BLaER1 treated with 17β-estradiol and CSF1 and Interleukin-3, amounts not matched to agents 10 nM and 100 nM (cell line): ENCODE measurements at regions not wholly inside any gene's neighbourhood (a gene's known extent, or its start where the extent isn't known, plus 50 kb on each side); places are given as distances from the start of the nearest gene placed in this dataset.

Experiments
- H3K27ac ChIP-seq, 11 experiments: shearing (Covaris generic); formaldehyde crosslinking; 2 replicates each; pipeline ENCODE4 v1.8.1; 2022
- H3K27me3 ChIP-seq, 11 experiments: shearing (Covaris generic); formaldehyde crosslinking; 2 replicates each; pipeline ENCODE4 v1.8.1; 2022
- H3K36me3 ChIP-seq, 11 experiments: shearing (Covaris generic); formaldehyde crosslinking; 2 replicates each; pipeline ENCODE4 v1.8.1; 2022
- H3K4me1 ChIP-seq, 10 experiments: shearing (Covaris generic); formaldehyde crosslinking; 2 replicates each; pipeline ENCODE4 v1.8.1; 2022
- H3K4me2 ChIP-seq, 11 experiments: shearing (Covaris generic); formaldehyde crosslinking; 2 replicates each; pipeline ENCODE4 v1.8.1; 2022
- H3K4me3 ChIP-seq, 10 experiments: shearing (Covaris generic); formaldehyde crosslinking; 2 replicates each; pipeline ENCODE4 v1.8.1; 2022
- H3K9ac ChIP-seq, 11 experiments: shearing (Covaris generic); formaldehyde crosslinking; 2 replicates each; pipeline ENCODE4 v1.8.1; 2022
- H3K9me3 ChIP-seq, 11 experiments: shearing (Covaris generic); formaldehyde crosslinking; replicated peaks in 1 of 11; 2 replicates each; pipeline ENCODE4 v1.8.1; 2022
- H4K20me1 ChIP-seq, 11 experiments: shearing (Covaris generic); formaldehyde crosslinking; 2 replicates each; pipeline ENCODE4 v1.8.1; 2022
- Cebpa-rat ChIP-seq, 11 experiments: shearing (Covaris generic); IDR thresholded peaks; 2 replicates each; pipeline ENCODE4 v1.8.1; 2022

- Histone ChIP-seq H3K4me2 (no peak overlapping the region), H4K20me1 (no peaks in the 10 kb centered on the region), H3K36me3 (no peaks in the 10 kb centered on the region), H3K27ac (no peak overlapping the region), H3K9ac (no peak overlapping the region), H3K4me1 (no peaks in the 10 kb centered on the region), H3K9me3 (no peaks in the 10 kb centered on the region; a peak in 1 of 22 replicates), H3K4me3 (no peak overlapping the region), H3K27me3 (no peaks in the 10 kb centered on the region)
- TF ChIP-seq Cebpa-rat (IDR thresholded peaks at IDR 0.05), result no peak
Measured at GRCh38 chr2:6212491-6212890, 520.3 kb downstream of the SOX11 start.

GRCh38 chr2:6213056-6213780 lies 521.0 kb downstream of the SOX11 start:
- no peak overlapping the region for H3K4me3 ChIP-seq
- H3K36me3 ChIP-seq, result no peaks in the 10 kb centered on the region
- no peaks in the 10 kb centered on the region for H3K4me1 ChIP-seq
- no peak for TF ChIP-seq Cebpa-rat (IDR thresholded peaks at IDR 0.05)
- no peak overlapping the region for H3K27ac ChIP-seq
- no peak overlapping the region for H3K4me2 ChIP-seq
- no peaks in the 10 kb centered on the region for H4K20me1 ChIP-seq
- no peak overlapping the region for H3K9ac ChIP-seq
- no peaks in the 10 kb centered on the region; a peak in 1 of 22 replicates for H3K9me3 ChIP-seq
- no peaks in the 10 kb centered on the region for H3K27me3 ChIP-seq

GRCh38 chr2:6214471-6214870 lies 522.3 kb downstream of the SOX11 start:
- Histone ChIP-seq H3K4me3 (no peak overlapping the region), H3K27ac (no peak overlapping the region), H3K9ac (no peak overlapping the region), H3K4me1 (no peaks in the 10 kb centered on the region), H3K27me3 (no peaks in the 10 kb centered on the region), H4K20me1 (no peaks in the 10 kb centered on the region), H3K9me3 (no peaks in the 10 kb centered on the region), H3K4me2 (no peak overlapping the region), H3K36me3 (no peaks in the 10 kb centered on the region)
- TF ChIP-seq Cebpa-rat (IDR thresholded peaks at IDR 0.05), result no peak

- H3K9me3 ChIP-seq, result no peaks in the 10 kb centered on the region
- no peak overlapping the region for H3K4me2 ChIP-seq
- H3K4me3 ChIP-seq, result no peak overlapping the region
Measured at GRCh38 chr2:6215053-6215452, 522.9 kb downstream of the SOX11 start.

GRCh38 chr2:6216234-6216633 lies 524.0 kb downstream of the SOX11 start:
- Histone ChIP-seq H3K9me3 (no peaks in the 10 kb centered on the region), H3K4me1 (no peaks in the 10 kb centered on the region), H3K36me3 (no peaks in the 10 kb centered on the region), H4K20me1 (no peaks in the 10 kb centered on the region), H3K27ac (no peak overlapping the region), H3K4me3 (no peak overlapping the region), H3K9ac (no peak overlapping the region), H3K4me2 (no peak overlapping the region), H3K27me3 (no peaks in the 10 kb centered on the region)
- no peak for TF ChIP-seq Cebpa-rat (IDR thresholded peaks at IDR 0.05)

More at GRCh38 chr2:6215053-6215452, 522.9 kb downstream of the SOX11 start:
- Histone ChIP-seq H3K36me3 (no peaks in the 10 kb centered on the region), H3K27me3 (no peaks in the 10 kb centered on the region), H3K27ac (no peak overlapping the region), H3K9ac (no peak overlapping the region), H3K4me1 (no peaks in the 10 kb centered on the region), H4K20me1 (no peaks in the 10 kb centered on the region)
- no peak for TF ChIP-seq Cebpa-rat (IDR thresholded peaks at IDR 0.05)

- Histone ChIP-seq H3K4me3 (no peak overlapping the region), H3K27ac (no peak overlapping the region), H3K36me3 (no peaks in the 10 kb centered on the region), H3K4me2 (no peak overlapping the region), H3K27me3 (no peaks in the 10 kb centered on the region), H3K9me3 (no peaks in the 10 kb centered on the region), H3K9ac (no peak overlapping the region), H4K20me1 (no peaks in the 10 kb centered on the region), H3K4me1 (peaks cover 0 to 10% (median 2%) of the 10 kb centered on the region in 10 experiments; a peak in 14 of 20 replicates)
- no peak for TF ChIP-seq Cebpa-rat (IDR thresholded peaks at IDR 0.05)
Measured at GRCh38 chr2:6218926-6219325, 526.7 kb downstream of the SOX11 start.

- Histone ChIP-seq H3K9ac (no peak overlapping the region), H3K4me1 (peaks cover 8 to 20% (median 11%) of the 10 kb centered on the region in 10 experiments), H3K9me3 (no peaks in the 10 kb centered on the region), H3K36me3 (no peaks in the 10 kb centered on the region), H3K27me3 (no peaks in the 10 kb centered on the region), H3K4me2 (no peak overlapping the region), H4K20me1 (no peaks in the 10 kb centered on the region), H3K27ac (no peak overlapping the region), H3K4me3 (no peak overlapping the region)
- TF ChIP-seq Cebpa-rat (IDR thresholded peaks at IDR 0.05), result no peak
Measured at GRCh38 chr2:6219906-6220305, 527.7 kb downstream of the SOX11 start.

- H4K20me1 ChIP-seq, result no peaks in the 10 kb centered on the region
- no peak for TF ChIP-seq Cebpa-rat (IDR thresholded peaks at IDR 0.05)
- H3K27ac ChIP-seq, result no peak overlapping the region
- H3K27me3 ChIP-seq, result no peaks in the 10 kb centered on the region
- H3K9ac ChIP-seq, result no peak overlapping the region
- H3K36me3 ChIP-seq, result no peaks in the 10 kb centered on the region
- H3K4me2 ChIP-seq, result no peak overlapping the region
- no peak overlapping the region for H3K4me3 ChIP-seq
- peaks cover 8 to 22% (median 13%) of the 10 kb centered on the region in 10 experiments for H3K4me1 ChIP-seq
- H3K9me3 ChIP-seq, result no peaks in the 10 kb centered on the region
Measured at GRCh38 chr2:6222296-6222695, 530.1 kb downstream of the SOX11 start.

- Histone ChIP-seq H3K9ac (no peak overlapping the region), H3K4me2 (peak overlapping the region; percentile 43 to 80 (median 62); a peak in 21 of 22 replicates), H3K4me3 (no peak overlapping the region), H3K27me3 (no peaks in the 10 kb centered on the region), H4K20me1 (no peaks in the 10 kb centered on the region), H3K9me3 (no peaks in the 10 kb centered on the region), H3K4me1 (peaks cover 8 to 22% (median 13%) of the 10 kb centered on the region in 10 experiments), H3K36me3 (no peaks in the 10 kb centered on the region), H3K27ac (peak overlapping the region in 4 of 11 experiments; percentile 1 to 28 (median 16); a peak in 1 of 22 replicates)
- no peak for TF ChIP-seq Cebpa-rat (IDR thresholded peaks at IDR 0.05)
Measured at GRCh38 chr2:6224267-6224666, 532.1 kb downstream of the SOX11 start.

- H3K4me1 ChIP-seq, result peaks cover 8 to 16% (median 13%) of the 10 kb centered on the region in 10 experiments
- H4K20me1 ChIP-seq, result no peaks in the 10 kb centered on the region
- no peak for TF ChIP-seq Cebpa-rat (IDR thresholded peaks at IDR 0.05)
- H3K9me3 ChIP-seq, result peaks cover 0 to 19% (median 12%) of the 10 kb centered on the region in 11 experiments; a peak in 12 of 22 replicates
- no peak overlapping the region for H3K4me3 ChIP-seq
- no peak overlapping the region for H3K9ac ChIP-seq
- H3K4me2 ChIP-seq, result no peak overlapping the region
- no peaks in the 10 kb centered on the region for H3K27me3 ChIP-seq
- H3K27ac ChIP-seq, result no peak overlapping the region
- H3K36me3 ChIP-seq, result no peaks in the 10 kb centered on the region
Measured at GRCh38 chr2:6228251-6228650, 536.1 kb downstream of the SOX11 start.
